Left lung (tissue), 4 donors: ENCODE measurements at regions not wholly inside any gene's neighbourhood (a gene's known extent, or its start where the extent isn't known, plus 50 kb on each side); places are given as distances from the start of the nearest gene placed in this dataset.

Experiments used
- ATAC-seq: fragments of 200-7000 bp; cut with Tn5 transposase; one replicate; pipeline ENCODE4 v1.9.1; 2020; ENCODE audit warnings: moderate library complexity
- DNase-seq, 4 donors: peaks; one replicate each; pipeline ENCODE4 v3.0.0-alpha.2; 2013 to 2020
- H3K27ac ChIP-seq, 2 donors: fragments of 200-600 bp; sonication (generic) in 1 of 2; one replicate each; pipeline versions ENCODE4 v1.5.0 to v1.8.0; 2020 to 2021
- H3K27me3 ChIP-seq, 2 donors: fragments of 200-600 bp; sonication (generic) in 1 of 2; one replicate each; pipeline versions ENCODE4 v1.5.0 to v1.8.0; 2020 to 2021
- H3K36me3 ChIP-seq, 2 donors: fragments of 200-600 bp; sonication (generic) in 1 of 2; one replicate each; pipeline versions ENCODE4 v1.5.0 to v1.8.0; 2020 to 2021
- H3K4me1 ChIP-seq, 2 donors: fragments of 200-600 bp; one replicate each; pipeline ENCODE4 v1.8.0; 2021
- H3K4me3 ChIP-seq, 2 donors: fragments of 200-600 bp; sonication (generic) in 1 of 2; one replicate each; pipeline versions ENCODE4 v1.5.0 to v1.8.0; 2020 to 2021; ENCODE audit warnings: mild to moderate bottlenecking in 1 of 2
- H3K9me3 ChIP-seq, 2 donors: fragments of 200-600 bp; sonication (generic) in 1 of 2; one replicate each; pipeline versions ENCODE4 v1.5.0 to v1.8.0; 2020 to 2021
- intact Hi-C, 2 donors: fragments of 100-400 bp; cut with DNase I; formaldehyde crosslinking; loops; one replicate each; pipeline versions ENCODE4 v1.11.2 to v1.14.2; 2022
- TF ChIP-seq, protein P1 (sequence below), 2 donors: fragments of 200-600 bp; sonication (generic) in 1 of 2; IDR thresholded peaks; one replicate each; pipeline versions ENCODE4 v1.5.0 to v1.8.0; 2021; ENCODE audit warnings: antibody characterized with exemption in 2 of 2
- donor health status: DM: no; HTN: yes; CAD: no.
- donor health status: DM: no; HTN: no; CAD: no.

- Histone ChIP-seq H3K27ac (no peak overlapping the region), H3K36me3 (no peaks in the 10 kb centered on the region), H3K4me3 (no peak overlapping the region), H3K9me3 (peaks cover 0 to 17% of the 10 kb centered on the region in 2 donors), H3K4me1 (no peaks in the 10 kb centered on the region), H3K27me3 (no peaks in the 10 kb centered on the region)
- TF ChIP-seq, protein P1, sequence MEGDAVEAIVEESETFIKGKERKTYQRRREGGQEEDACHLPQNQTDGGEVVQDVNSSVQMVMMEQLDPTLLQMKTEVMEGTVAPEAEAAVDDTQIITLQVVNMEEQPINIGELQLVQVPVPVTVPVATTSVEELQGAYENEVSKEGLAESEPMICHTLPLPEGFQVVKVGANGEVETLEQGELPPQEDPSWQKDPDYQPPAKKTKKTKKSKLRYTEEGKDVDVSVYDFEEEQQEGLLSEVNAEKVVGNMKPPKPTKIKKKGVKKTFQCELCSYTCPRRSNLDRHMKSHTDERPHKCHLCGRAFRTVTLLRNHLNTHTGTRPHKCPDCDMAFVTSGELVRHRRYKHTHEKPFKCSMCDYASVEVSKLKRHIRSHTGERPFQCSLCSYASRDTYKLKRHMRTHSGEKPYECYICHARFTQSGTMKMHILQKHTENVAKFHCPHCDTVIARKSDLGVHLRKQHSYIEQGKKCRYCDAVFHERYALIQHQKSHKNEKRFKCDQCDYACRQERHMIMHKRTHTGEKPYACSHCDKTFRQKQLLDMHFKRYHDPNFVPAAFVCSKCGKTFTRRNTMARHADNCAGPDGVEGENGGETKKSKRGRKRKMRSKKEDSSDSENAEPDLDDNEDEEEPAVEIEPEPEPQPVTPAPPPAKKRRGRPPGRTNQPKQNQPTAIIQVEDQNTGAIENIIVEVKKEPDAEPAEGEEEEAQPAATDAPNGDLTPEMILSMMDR (IDR thresholded peaks at IDR 0.05): no peak
- no peak for DNase-seq
- intact Hi-C loops: no loop called here
- no peak for ATAC-seq
These were observed 314.5 kb downstream of the SPATA31D1 start for GRCh38 chr9:82302968-82303655.

DNA sequence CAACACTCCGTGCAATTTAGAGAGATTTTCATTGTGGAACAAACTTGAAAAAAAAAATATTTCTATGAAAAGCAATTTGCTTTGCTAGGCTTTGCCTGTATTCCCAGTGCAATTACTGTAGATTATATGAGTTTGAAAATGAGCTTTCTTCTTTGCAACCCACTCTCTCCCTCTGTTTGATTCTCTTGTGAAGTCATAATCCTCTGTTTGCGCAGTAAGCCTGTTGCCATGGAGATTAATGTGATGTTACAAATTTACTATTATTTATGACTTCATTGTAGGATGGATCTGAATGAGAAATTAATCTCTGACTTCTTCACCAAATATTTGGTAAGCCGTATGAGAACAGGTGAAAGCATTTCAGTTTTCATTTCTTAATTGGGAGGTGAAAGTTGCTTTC lies 320.3 kb downstream of the SPATA31D1 start:
- intact Hi-C loops: no loop called here
- H3K27ac ChIP-seq: no peak overlapping the region
- TF ChIP-seq, protein P1 (IDR thresholded peaks at IDR 0.05): no peak
- no peaks in the 10 kb centered on the region for H3K36me3 ChIP-seq
- H3K9me3 ChIP-seq: no peaks in the 10 kb centered on the region
- H3K4me1 ChIP-seq: no peaks in the 10 kb centered on the region
- no peak for DNase-seq
- no peaks in the 10 kb centered on the region for H3K27me3 ChIP-seq
- ATAC-seq: no peak
- H3K4me3 ChIP-seq: no peak overlapping the region

DNA sequence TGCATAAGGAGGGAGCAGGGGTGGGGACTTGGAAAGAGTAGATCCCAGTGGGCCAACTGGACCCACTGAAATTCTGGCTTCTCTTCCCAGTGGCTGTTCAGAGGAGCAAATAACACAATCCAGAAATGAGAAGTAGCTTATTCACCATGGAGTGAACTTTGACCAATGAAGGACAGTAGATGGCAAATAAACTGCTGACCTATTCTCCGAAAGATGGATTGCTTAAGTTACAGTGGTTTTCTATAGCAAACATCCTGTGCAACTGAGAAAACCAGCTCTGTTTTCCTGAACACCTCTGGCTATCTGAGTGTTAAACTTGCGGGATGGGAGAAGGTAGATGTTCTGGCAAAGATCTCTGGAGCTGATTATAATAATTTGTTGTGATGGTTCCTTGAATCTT lies 325.1 kb downstream of the SPATA31D1 start:
- Histone ChIP-seq H3K4me3 (no peak overlapping the region), H3K27ac (no peak overlapping the region), H3K4me1 (no peaks in the 10 kb centered on the region), H3K36me3 (no peaks in the 10 kb centered on the region), H3K27me3 (no peaks in the 10 kb centered on the region), H3K9me3 (no peaks in the 10 kb centered on the region)
- TF ChIP-seq, protein P1 (IDR thresholded peaks at IDR 0.05): no peak
- DNase-seq (no peak), ATAC-seq (no peak)
- intact Hi-C loops: no loop called here

DNA sequence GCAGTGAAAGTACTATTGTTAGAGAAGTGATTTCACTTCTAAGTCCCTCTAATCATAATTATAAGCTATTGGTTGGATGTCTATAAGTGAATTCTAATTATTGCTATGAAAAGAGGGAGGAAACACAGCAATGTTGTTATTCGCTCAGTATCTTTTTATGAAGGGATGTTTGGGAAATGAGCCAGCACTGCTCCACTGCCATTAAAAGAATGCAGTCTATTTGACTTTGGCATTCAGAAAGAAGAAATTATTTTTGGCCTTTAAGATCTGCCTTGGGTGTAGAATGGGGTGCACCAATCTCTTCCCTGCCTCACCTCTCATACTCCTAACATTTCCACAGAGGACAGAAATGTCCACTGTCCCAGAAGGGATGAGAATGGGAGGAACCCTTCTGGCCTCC lies 332.0 kb downstream of the SPATA31D1 start:
- Histone ChIP-seq H3K27ac (no peak overlapping the region), H3K9me3 (peaks cover 0 to 12% of the 10 kb centered on the region in 2 donors), H3K4me1 (no peaks in the 10 kb centered on the region), H3K4me3 (no peak overlapping the region), H3K27me3 (no peaks in the 10 kb centered on the region), H3K36me3 (no peaks in the 10 kb centered on the region)
- intact Hi-C loops: no loop called here
- ATAC-seq (no peak), DNase-seq (no peak)
- TF ChIP-seq, protein P1 (IDR thresholded peaks at IDR 0.05): no peak

DNA sequence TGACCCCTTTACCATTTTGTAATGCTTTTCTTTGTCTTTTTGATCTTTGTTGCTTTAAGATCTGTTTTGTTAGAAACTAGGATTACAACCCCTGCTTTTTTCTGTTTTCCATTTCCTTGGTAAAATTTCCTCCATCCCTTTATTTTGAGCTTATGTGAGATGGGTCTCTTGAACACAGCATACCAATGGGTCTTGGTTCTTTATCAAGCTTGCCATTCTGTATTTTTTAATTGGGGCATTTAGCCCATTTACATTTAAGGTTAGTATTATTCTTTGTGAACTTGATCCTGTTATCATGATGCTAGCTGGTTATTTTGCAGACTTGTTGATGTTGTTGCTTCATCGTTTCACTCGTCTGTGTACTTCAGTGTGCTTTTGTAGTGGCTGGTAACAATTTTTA lies 337.3 kb downstream of the SPATA31D1 start:
- intact Hi-C loops: no loop called here
- Histone ChIP-seq H3K27me3 (no peaks in the 10 kb centered on the region), H3K27ac (no peak overlapping the region), H3K4me1 (no peaks in the 10 kb centered on the region), H3K36me3 (no peaks in the 10 kb centered on the region), H3K4me3 (no peak overlapping the region), H3K9me3 (peaks cover 0 to 29% of the 10 kb centered on the region in 2 donors)
- ATAC-seq: no peak
- TF ChIP-seq, protein P1 (IDR thresholded peaks at IDR 0.05): no peak
- no peak for DNase-seq
